ENCODE measurements at regions not wholly inside any gene's neighbourhood (a gene's known extent, or its start where the extent isn't known, plus 50 kb on each side); places are given as distances from the start of the nearest gene placed in this dataset.

DNA sequence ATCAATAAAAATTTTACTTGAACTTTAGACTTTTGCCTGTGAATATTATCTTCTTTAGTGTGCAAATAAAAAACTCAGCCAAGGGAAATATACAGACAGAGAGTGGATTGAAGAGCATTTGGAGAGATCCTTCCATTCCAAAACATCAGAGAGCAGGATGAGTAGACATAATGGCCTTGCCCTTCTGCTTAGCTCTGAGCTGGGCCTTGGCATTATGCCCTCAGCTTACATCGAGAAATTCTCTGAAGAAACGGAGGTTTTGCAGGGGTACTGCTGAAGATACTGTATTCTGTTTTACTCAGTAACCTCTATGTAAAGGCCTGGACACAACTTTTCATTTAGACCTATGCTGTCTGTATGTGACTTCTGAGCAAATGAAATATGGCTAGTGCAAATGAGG lies 317.4 kb downstream of the STIM2 start:
- TF ChIP-seq POLR2AphosphoS5 (IDR thresholded peaks at IDR 0.05; ENCODE audit: low read depth, low read length) (no peak), SIN3A (IDR thresholded peaks at IDR 0.05; ENCODE audit: borderline replicate concordance, insufficient read depth, low read depth, low read length) (no peak), TCF7L2 (IDR thresholded peaks at IDR 0.05; ENCODE audit: low read depth, low read length) (no peak)
- TF ChIP-seq, protein P1, sequence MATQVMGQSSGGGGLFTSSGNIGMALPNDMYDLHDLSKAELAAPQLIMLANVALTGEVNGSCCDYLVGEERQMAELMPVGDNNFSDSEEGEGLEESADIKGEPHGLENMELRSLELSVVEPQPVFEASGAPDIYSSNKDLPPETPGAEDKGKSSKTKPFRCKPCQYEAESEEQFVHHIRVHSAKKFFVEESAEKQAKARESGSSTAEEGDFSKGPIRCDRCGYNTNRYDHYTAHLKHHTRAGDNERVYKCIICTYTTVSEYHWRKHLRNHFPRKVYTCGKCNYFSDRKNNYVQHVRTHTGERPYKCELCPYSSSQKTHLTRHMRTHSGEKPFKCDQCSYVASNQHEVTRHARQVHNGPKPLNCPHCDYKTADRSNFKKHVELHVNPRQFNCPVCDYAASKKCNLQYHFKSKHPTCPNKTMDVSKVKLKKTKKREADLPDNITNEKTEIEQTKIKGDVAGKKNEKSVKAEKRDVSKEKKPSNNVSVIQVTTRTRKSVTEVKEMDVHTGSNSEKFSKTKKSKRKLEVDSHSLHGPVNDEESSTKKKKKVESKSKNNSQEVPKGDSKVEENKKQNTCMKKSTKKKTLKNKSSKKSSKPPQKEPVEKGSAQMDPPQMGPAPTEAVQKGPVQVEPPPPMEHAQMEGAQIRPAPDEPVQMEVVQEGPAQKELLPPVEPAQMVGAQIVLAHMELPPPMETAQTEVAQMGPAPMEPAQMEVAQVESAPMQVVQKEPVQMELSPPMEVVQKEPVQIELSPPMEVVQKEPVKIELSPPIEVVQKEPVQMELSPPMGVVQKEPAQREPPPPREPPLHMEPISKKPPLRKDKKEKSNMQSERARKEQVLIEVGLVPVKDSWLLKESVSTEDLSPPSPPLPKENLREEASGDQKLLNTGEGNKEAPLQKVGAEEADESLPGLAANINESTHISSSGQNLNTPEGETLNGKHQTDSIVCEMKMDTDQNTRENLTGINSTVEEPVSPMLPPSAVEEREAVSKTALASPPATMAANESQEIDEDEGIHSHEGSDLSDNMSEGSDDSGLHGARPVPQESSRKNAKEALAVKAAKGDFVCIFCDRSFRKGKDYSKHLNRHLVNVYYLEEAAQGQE (IDR thresholded peaks at IDR 0.05; ENCODE audit: insufficient read depth in 1 of 2, low read depth in 2 of 2, low read length in 1 of 2) = no peak
- TF ChIP-seq, protein P2, sequence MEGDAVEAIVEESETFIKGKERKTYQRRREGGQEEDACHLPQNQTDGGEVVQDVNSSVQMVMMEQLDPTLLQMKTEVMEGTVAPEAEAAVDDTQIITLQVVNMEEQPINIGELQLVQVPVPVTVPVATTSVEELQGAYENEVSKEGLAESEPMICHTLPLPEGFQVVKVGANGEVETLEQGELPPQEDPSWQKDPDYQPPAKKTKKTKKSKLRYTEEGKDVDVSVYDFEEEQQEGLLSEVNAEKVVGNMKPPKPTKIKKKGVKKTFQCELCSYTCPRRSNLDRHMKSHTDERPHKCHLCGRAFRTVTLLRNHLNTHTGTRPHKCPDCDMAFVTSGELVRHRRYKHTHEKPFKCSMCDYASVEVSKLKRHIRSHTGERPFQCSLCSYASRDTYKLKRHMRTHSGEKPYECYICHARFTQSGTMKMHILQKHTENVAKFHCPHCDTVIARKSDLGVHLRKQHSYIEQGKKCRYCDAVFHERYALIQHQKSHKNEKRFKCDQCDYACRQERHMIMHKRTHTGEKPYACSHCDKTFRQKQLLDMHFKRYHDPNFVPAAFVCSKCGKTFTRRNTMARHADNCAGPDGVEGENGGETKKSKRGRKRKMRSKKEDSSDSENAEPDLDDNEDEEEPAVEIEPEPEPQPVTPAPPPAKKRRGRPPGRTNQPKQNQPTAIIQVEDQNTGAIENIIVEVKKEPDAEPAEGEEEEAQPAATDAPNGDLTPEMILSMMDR (IDR thresholded peaks at IDR 0.05) = no peak

Measured in Panc1 (cell line).